ENCODE measurements at regions not wholly inside any gene's neighbourhood (a gene's known extent, or its start where the extent isn't known, plus 50 kb on each side); places are given as distances from the start of the nearest gene placed in this dataset.

- Histone ChIP-seq H3K36me3 (no peaks in the 10 kb centered on the region), H3K27ac (no peak overlapping the region), H3K27me3 (no peaks in the 10 kb centered on the region), H3K4me3 (no peak overlapping the region), H3K9me3 (no peaks in the 10 kb centered on the region), H3K4me1 (no peaks in the 10 kb centered on the region)
- intact Hi-C loops (cut with DNase I; ENCODE audit: low total_unique reads) (no loop called here), in situ Hi-C loops (cut with MboI; ENCODE audit: low sequenced_read_pairs in 4 of 4) (no loop called here)
- DNase-seq (no peak), ATAC-seq (no peak)
- TF ChIP-seq, protein P1, sequence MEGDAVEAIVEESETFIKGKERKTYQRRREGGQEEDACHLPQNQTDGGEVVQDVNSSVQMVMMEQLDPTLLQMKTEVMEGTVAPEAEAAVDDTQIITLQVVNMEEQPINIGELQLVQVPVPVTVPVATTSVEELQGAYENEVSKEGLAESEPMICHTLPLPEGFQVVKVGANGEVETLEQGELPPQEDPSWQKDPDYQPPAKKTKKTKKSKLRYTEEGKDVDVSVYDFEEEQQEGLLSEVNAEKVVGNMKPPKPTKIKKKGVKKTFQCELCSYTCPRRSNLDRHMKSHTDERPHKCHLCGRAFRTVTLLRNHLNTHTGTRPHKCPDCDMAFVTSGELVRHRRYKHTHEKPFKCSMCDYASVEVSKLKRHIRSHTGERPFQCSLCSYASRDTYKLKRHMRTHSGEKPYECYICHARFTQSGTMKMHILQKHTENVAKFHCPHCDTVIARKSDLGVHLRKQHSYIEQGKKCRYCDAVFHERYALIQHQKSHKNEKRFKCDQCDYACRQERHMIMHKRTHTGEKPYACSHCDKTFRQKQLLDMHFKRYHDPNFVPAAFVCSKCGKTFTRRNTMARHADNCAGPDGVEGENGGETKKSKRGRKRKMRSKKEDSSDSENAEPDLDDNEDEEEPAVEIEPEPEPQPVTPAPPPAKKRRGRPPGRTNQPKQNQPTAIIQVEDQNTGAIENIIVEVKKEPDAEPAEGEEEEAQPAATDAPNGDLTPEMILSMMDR (IDR thresholded peaks at IDR 0.05 in 4 of 5, conservative IDR thresholded peaks at IDR 0.05 in 1 of 5): no peak
- TF ChIP-seq POLR2A (IDR thresholded peaks at IDR 0.05): no peak
Observed at GRCh38 chr16:59404509-59404908, 670.4 kb upstream of the GOT2 start.

- Histone ChIP-seq H3K27ac (no peak overlapping the region), H3K27me3 (no peaks in the 10 kb centered on the region), H3K9me3 (no peaks in the 10 kb centered on the region), H3K36me3 (no peaks in the 10 kb centered on the region), H3K4me1 (no peaks in the 10 kb centered on the region), H3K4me3 (no peak overlapping the region)
- TF ChIP-seq, protein P1 (IDR thresholded peaks at IDR 0.05 in 4 of 5, conservative IDR thresholded peaks at IDR 0.05 in 1 of 5): no peak
- no peak for TF ChIP-seq POLR2A (IDR thresholded peaks at IDR 0.05)
- ATAC-seq: no peak
- DNase-seq: no peak
- intact Hi-C loops (cut with DNase I; ENCODE audit: low total_unique reads) (no loop called here), in situ Hi-C loops (cut with MboI; ENCODE audit: low sequenced_read_pairs in 4 of 4) (no loop called here)
Observed at GRCh38 chr16:59400830-59401229, 666.7 kb upstream of the GOT2 start.

- H3K9me3 ChIP-seq: no peaks in the 10 kb centered on the region
- H3K27me3 ChIP-seq: no peaks in the 10 kb centered on the region
- H3K36me3 ChIP-seq: no peaks in the 10 kb centered on the region
- TF ChIP-seq POLR2A (IDR thresholded peaks at IDR 0.05): no peak
- TF ChIP-seq, protein P1 (IDR thresholded peaks at IDR 0.05 in 4 of 5, conservative IDR thresholded peaks at IDR 0.05 in 1 of 5): no peak
- no peak for DNase-seq
- intact Hi-C loops (cut with DNase I; ENCODE audit: low total_unique reads) (no loop called here), in situ Hi-C loops (cut with MboI; ENCODE audit: low sequenced_read_pairs in 4 of 4) (no loop called here)
- no peak overlapping the region for H3K27ac ChIP-seq
- no peak overlapping the region for H3K4me3 ChIP-seq
- no peaks in the 10 kb centered on the region for H3K4me1 ChIP-seq
- ATAC-seq: no peak
Observed at GRCh38 chr16:59397638-59398037, 663.5 kb upstream of the GOT2 start.

DNA sequence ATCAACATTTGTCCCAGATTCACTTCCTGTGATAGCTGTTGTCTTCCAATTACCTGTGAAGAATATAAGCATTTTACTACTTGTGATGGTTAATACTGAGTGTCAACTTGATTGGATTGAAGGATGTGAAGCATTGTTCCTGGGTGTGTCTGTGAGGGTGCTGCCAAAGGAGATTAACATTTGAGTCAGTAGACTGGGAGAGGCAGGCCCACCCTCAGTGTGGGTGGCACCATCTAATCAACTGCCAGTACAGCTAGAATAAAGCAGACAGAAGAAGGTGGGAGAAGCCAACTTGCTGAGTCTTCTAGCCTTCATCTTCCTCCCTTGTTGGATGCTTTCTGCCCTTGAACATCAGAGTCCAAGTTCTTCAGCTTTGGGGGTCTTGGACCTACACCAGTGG lies 660.4 kb upstream of the GOT2 start:
- H3K9me3 ChIP-seq: no peaks in the 10 kb centered on the region
- H3K27me3 ChIP-seq: no peaks in the 10 kb centered on the region
- H3K4me3 ChIP-seq: no peak overlapping the region
- ATAC-seq (no peak), DNase-seq (no peak)
- intact Hi-C loops (cut with DNase I; ENCODE audit: low total_unique reads): no loop called here
- H3K4me1 ChIP-seq: no peaks in the 10 kb centered on the region
- in situ Hi-C loops (cut with MboI; ENCODE audit: low sequenced_read_pairs in 4 of 4): no loop called here
- no peaks in the 10 kb centered on the region for H3K36me3 ChIP-seq
- no peak overlapping the region for H3K27ac ChIP-seq
- TF ChIP-seq, protein P1 (IDR thresholded peaks at IDR 0.05 in 4 of 5, conservative IDR thresholded peaks at IDR 0.05 in 1 of 5): no peak
- TF ChIP-seq POLR2A (IDR thresholded peaks at IDR 0.05): no peak

- in situ Hi-C loops (cut with MboI; ENCODE audit: low sequenced_read_pairs in 4 of 4): no loop called here
Observed at GRCh38 chr16:59392911-59393310, 658.8 kb upstream of the GOT2 start.

More at GRCh38 chr16:59392911-59393310, 658.8 kb upstream of the GOT2 start:
- Histone ChIP-seq H3K4me3 (no peak overlapping the region), H3K36me3 (no peaks in the 10 kb centered on the region), H3K27ac (no peak overlapping the region), H3K4me1 (no peaks in the 10 kb centered on the region), H3K27me3 (no peaks in the 10 kb centered on the region), H3K9me3 (no peaks in the 10 kb centered on the region)
- no peak for DNase-seq
- ATAC-seq: no peak
- TF ChIP-seq POLR2A (IDR thresholded peaks at IDR 0.05): no peak
- TF ChIP-seq, protein P1 (IDR thresholded peaks at IDR 0.05 in 4 of 5, conservative IDR thresholded peaks at IDR 0.05 in 1 of 5): no peak
- intact Hi-C loops (cut with DNase I; ENCODE audit: low total_unique reads): no loop called here
